Esophagus squamous epithelium (tissue), 4 donors: ENCODE measurements at regions not wholly inside any gene's neighbourhood (a gene's known extent, or its start where the extent isn't known, plus 50 kb on each side); places are given as distances from the start of the nearest gene placed in this dataset.

Experiments
- POLR2A ChIP-seq, 4 donors: fragments of 450-650 bp; IDR thresholded peaks; one replicate each; pipeline ENCODE4 v1.6.1; 2017; ENCODE audit warnings: antibody characterized with exemption in 4 of 4, mild to moderate bottlenecking in 4 of 4, moderate library complexity in 3 of 4
- TF ChIP-seq, protein P1 (sequence below), 6 experiments: fragments of 450-650 bp in 4 of 6; fragments of 200-600 bp in 2 of 6; sonication (generic) in 2 of 6; IDR thresholded peaks; one replicate each; pipeline ENCODE4 v1.5.1; 2016 to 2019; ENCODE audit warnings: antibody characterized with exemption in 6 of 6, mild to moderate bottlenecking in 4 of 6, moderate library complexity in 4 of 6

DNA sequence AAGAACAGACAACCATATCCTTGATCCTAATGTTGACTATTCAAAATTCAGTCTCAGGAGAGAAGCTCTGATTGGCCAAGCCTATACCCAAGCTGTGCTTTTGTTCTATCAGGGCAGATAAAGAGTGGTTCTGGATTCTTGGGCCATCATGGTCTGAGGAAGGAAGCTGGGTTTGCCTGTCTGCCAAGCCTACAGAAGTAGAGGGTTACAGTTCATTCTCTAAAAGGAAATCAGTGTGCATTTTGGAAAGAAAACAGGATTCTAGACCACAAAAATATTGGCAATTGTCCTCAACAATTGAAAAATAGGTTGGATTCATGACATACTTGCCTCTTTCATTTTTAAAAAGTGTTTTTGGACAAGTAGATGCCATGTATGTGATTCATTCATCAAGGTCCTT lies 145.4 kb upstream of the BMP2 start:
- TF ChIP-seq, protein P1, sequence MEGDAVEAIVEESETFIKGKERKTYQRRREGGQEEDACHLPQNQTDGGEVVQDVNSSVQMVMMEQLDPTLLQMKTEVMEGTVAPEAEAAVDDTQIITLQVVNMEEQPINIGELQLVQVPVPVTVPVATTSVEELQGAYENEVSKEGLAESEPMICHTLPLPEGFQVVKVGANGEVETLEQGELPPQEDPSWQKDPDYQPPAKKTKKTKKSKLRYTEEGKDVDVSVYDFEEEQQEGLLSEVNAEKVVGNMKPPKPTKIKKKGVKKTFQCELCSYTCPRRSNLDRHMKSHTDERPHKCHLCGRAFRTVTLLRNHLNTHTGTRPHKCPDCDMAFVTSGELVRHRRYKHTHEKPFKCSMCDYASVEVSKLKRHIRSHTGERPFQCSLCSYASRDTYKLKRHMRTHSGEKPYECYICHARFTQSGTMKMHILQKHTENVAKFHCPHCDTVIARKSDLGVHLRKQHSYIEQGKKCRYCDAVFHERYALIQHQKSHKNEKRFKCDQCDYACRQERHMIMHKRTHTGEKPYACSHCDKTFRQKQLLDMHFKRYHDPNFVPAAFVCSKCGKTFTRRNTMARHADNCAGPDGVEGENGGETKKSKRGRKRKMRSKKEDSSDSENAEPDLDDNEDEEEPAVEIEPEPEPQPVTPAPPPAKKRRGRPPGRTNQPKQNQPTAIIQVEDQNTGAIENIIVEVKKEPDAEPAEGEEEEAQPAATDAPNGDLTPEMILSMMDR (IDR thresholded peaks at IDR 0.05): no peak
- TF ChIP-seq POLR2A (IDR thresholded peaks at IDR 0.05): no peak
